ENCODE measurements at regions not wholly inside any gene's neighbourhood (a gene's known extent, or its start where the extent isn't known, plus 50 kb on each side); places are given as distances from the start of the nearest gene placed in this dataset.

- Histone ChIP-seq H3K27ac (ENCODE audit: low read depth, low read length) (no peak overlapping the region), H3K9ac (ENCODE audit: low read length) (no peak overlapping the region), H3K36me3 (ENCODE audit: insufficient read depth, low read length) (no peaks in the 10 kb centered on the region), H3K27me3 (ENCODE audit: control insufficient read depth in 1 of 2, insufficient read depth in 2 of 2, low read length in 2 of 2) (no peaks in the 10 kb centered on the region), H3K9me3 (ENCODE audit: low read length) (no peaks in the 10 kb centered on the region), H3K4me1 (ENCODE audit: insufficient read depth, low read length) (peaks cover 6% of the 10 kb centered on the region), H3K4me3 (ENCODE audit: low read depth in 1 of 2, low read length in 2 of 2) (no peak overlapping the region)
Measured at GRCh38 chr6:170128811-170129681, 161.8 kb downstream of the DLL1 start.

- H3K9ac ChIP-seq (ENCODE audit: low read length): no peak overlapping the region
- no peak overlapping the region for H3K4me3 ChIP-seq (ENCODE audit: low read depth in 1 of 2, low read length in 2 of 2)
- no peak overlapping the region for H3K27ac ChIP-seq (ENCODE audit: low read depth, low read length)
- H3K27me3 ChIP-seq (ENCODE audit: control insufficient read depth in 1 of 2, insufficient read depth in 2 of 2, low read length in 2 of 2): no peaks in the 10 kb centered on the region
- H3K36me3 ChIP-seq (ENCODE audit: insufficient read depth, low read length): no peaks in the 10 kb centered on the region
- H3K9me3 ChIP-seq (ENCODE audit: low read length): no peaks in the 10 kb centered on the region
- peaks cover 6% of the 10 kb centered on the region for H3K4me1 ChIP-seq (ENCODE audit: insufficient read depth, low read length)
Measured at GRCh38 chr6:170128346-170128745, 162.5 kb downstream of the DLL1 start.

GRCh38 chr6:170127151-170127550, 163.7 kb downstream of the DLL1 start:
- Histone ChIP-seq H3K4me3 (ENCODE audit: low read depth in 1 of 2, low read length in 2 of 2) (no peak overlapping the region), H3K27me3 (ENCODE audit: control insufficient read depth in 1 of 2, insufficient read depth in 2 of 2, low read length in 2 of 2) (no peaks in the 10 kb centered on the region), H3K27ac (ENCODE audit: low read depth, low read length) (no peak overlapping the region), H3K9ac (ENCODE audit: low read length) (no peak overlapping the region), H3K9me3 (ENCODE audit: low read length) (no peaks in the 10 kb centered on the region), H3K36me3 (ENCODE audit: insufficient read depth, low read length) (no peaks in the 10 kb centered on the region), H3K4me1 (ENCODE audit: insufficient read depth, low read length) (peaks cover 6% of the 10 kb centered on the region)

- Histone ChIP-seq H3K9me3 (ENCODE audit: low read length) (no peaks in the 10 kb centered on the region), H3K4me1 (ENCODE audit: insufficient read depth, low read length) (peaks cover 6% of the 10 kb centered on the region), H3K36me3 (ENCODE audit: insufficient read depth, low read length) (no peaks in the 10 kb centered on the region), H3K9ac (ENCODE audit: low read length) (no peak overlapping the region), H3K27ac (ENCODE audit: low read depth, low read length) (no peak overlapping the region), H3K27me3 (ENCODE audit: control insufficient read depth in 1 of 2, insufficient read depth in 2 of 2, low read length in 2 of 2) (no peaks in the 10 kb centered on the region), H3K4me3 (ENCODE audit: low read depth in 1 of 2, low read length in 2 of 2) (no peak overlapping the region)
Measured at GRCh38 chr6:170125456-170126300, 165.2 kb downstream of the DLL1 start.

GRCh38 chr6:170124836-170125235, 166.0 kb downstream of the DLL1 start:
- H3K27ac ChIP-seq (ENCODE audit: low read depth, low read length): no peak overlapping the region
- no peak overlapping the region for H3K4me3 ChIP-seq (ENCODE audit: low read depth in 1 of 2, low read length in 2 of 2)
- peaks cover 4% of the 10 kb centered on the region for H3K4me1 ChIP-seq (ENCODE audit: insufficient read depth, low read length)
- no peak overlapping the region for H3K9ac ChIP-seq (ENCODE audit: low read length)
- no peaks in the 10 kb centered on the region for H3K27me3 ChIP-seq (ENCODE audit: control insufficient read depth in 1 of 2, insufficient read depth in 2 of 2, low read length in 2 of 2)
- peaks cover under 1% of the 10 kb centered on the region for H3K9me3 ChIP-seq (ENCODE audit: low read length)
- no peaks in the 10 kb centered on the region for H3K36me3 ChIP-seq (ENCODE audit: insufficient read depth, low read length)

GRCh38 chr6:170124150-170124549, 166.7 kb downstream of the DLL1 start:
- Histone ChIP-seq H3K27me3 (ENCODE audit: control insufficient read depth in 1 of 2, insufficient read depth in 2 of 2, low read length in 2 of 2) (no peaks in the 10 kb centered on the region), H3K27ac (ENCODE audit: low read depth, low read length) (no peak overlapping the region), H3K9ac (ENCODE audit: low read length) (no peak overlapping the region), H3K9me3 (ENCODE audit: low read length) (peaks cover 4% of the 10 kb centered on the region), H3K36me3 (ENCODE audit: insufficient read depth, low read length) (no peaks in the 10 kb centered on the region), H3K4me1 (ENCODE audit: insufficient read depth, low read length) (no peaks in the 10 kb centered on the region), H3K4me3 (ENCODE audit: low read depth in 1 of 2, low read length in 2 of 2) (no peak overlapping the region)

GRCh38 chr6:170122651-170123050, 168.2 kb downstream of the DLL1 start:
- H3K9ac ChIP-seq (ENCODE audit: low read length): no peak overlapping the region
- H3K36me3 ChIP-seq (ENCODE audit: insufficient read depth, low read length): no peaks in the 10 kb centered on the region
- H3K27me3 ChIP-seq (ENCODE audit: control insufficient read depth in 1 of 2, insufficient read depth in 2 of 2, low read length in 2 of 2): no peaks in the 10 kb centered on the region
- H3K9me3 ChIP-seq (ENCODE audit: low read length): peaks cover 4% of the 10 kb centered on the region
- H3K4me1 ChIP-seq (ENCODE audit: insufficient read depth, low read length): no peaks in the 10 kb centered on the region
- no peak overlapping the region for H3K4me3 ChIP-seq (ENCODE audit: low read depth in 1 of 2, low read length in 2 of 2)
- H3K27ac ChIP-seq (ENCODE audit: low read depth, low read length): no peak overlapping the region

- peaks cover 4% of the 10 kb centered on the region for H3K9me3 ChIP-seq (ENCODE audit: low read length)
- no peak overlapping the region for H3K9ac ChIP-seq (ENCODE audit: low read length)
- H3K27me3 ChIP-seq (ENCODE audit: control insufficient read depth in 1 of 2, insufficient read depth in 2 of 2, low read length in 2 of 2): no peaks in the 10 kb centered on the region
- H3K27ac ChIP-seq (ENCODE audit: low read depth, low read length): no peak overlapping the region
- H3K4me3 ChIP-seq (ENCODE audit: low read depth in 1 of 2, low read length in 2 of 2): no peak overlapping the region
- H3K4me1 ChIP-seq (ENCODE audit: insufficient read depth, low read length): no peaks in the 10 kb centered on the region
- no peaks in the 10 kb centered on the region for H3K36me3 ChIP-seq (ENCODE audit: insufficient read depth, low read length)
Measured at GRCh38 chr6:170117111-170117972, 173.5 kb downstream of the DLL1 start.

- Histone ChIP-seq H3K27ac (ENCODE audit: low read depth, low read length) (no peak overlapping the region), H3K36me3 (ENCODE audit: insufficient read depth, low read length) (no peaks in the 10 kb centered on the region), H3K4me1 (ENCODE audit: insufficient read depth, low read length) (no peaks in the 10 kb centered on the region), H3K27me3 (ENCODE audit: control insufficient read depth in 1 of 2, insufficient read depth in 2 of 2, low read length in 2 of 2) (no peaks in the 10 kb centered on the region), H3K9me3 (ENCODE audit: low read length) (peaks cover 4% of the 10 kb centered on the region), H3K9ac (ENCODE audit: low read length) (no peak overlapping the region), H3K4me3 (ENCODE audit: low read depth in 1 of 2, low read length in 2 of 2) (no peak overlapping the region)
Measured at GRCh38 chr6:170116636-170117035, 174.2 kb downstream of the DLL1 start.

- H3K27ac ChIP-seq (ENCODE audit: low read depth, low read length): no peak overlapping the region
Measured at GRCh38 chr6:170114956-170115855, 175.7 kb downstream of the DLL1 start.

More at GRCh38 chr6:170114956-170115855, 175.7 kb downstream of the DLL1 start:
- no peaks in the 10 kb centered on the region for H3K36me3 ChIP-seq (ENCODE audit: insufficient read depth, low read length)
- H3K27me3 ChIP-seq (ENCODE audit: control insufficient read depth in 1 of 2, insufficient read depth in 2 of 2, low read length in 2 of 2): no peaks in the 10 kb centered on the region
- no peak overlapping the region for H3K9ac ChIP-seq (ENCODE audit: low read length)
- no peaks in the 10 kb centered on the region for H3K4me1 ChIP-seq (ENCODE audit: insufficient read depth, low read length)
- no peak overlapping the region for H3K4me3 ChIP-seq (ENCODE audit: low read depth in 1 of 2, low read length in 2 of 2)
- H3K9me3 ChIP-seq (ENCODE audit: low read length): peaks cover 4% of the 10 kb centered on the region

Data from muscle layer of colon (tissue), 2 donors.